GM21526 (cell line): ENCODE measurements at regions not wholly inside any gene's neighbourhood (a gene's known extent, or its start where the extent isn't known, plus 50 kb on each side); places are given as distances from the start of the nearest gene placed in this dataset.

Source experiments
- ATAC-seq: cut with Tn5 transposase; IDR thresholded peaks from one replicate; pipeline ENCODE4 v1.9.1; 2021; ENCODE audit warnings: moderate library complexity; ENCODE audit not compliant: unreplicated experiment, low FRiP score

- ATAC-seq, result no peak
Measured at GRCh38 chr14:47822326-47822725, 146.9 kb upstream of the MDGA2 start.

- no peak for ATAC-seq
Measured at GRCh38 chr14:47821135-47821534, 145.7 kb upstream of the MDGA2 start.

GRCh38 chr14:47790477-47790876, 115.1 kb upstream of the MDGA2 start:
- no peak for ATAC-seq

- no peak for ATAC-seq
Measured at GRCh38 chr14:47785058-47785457, 109.7 kb upstream of the MDGA2 start.

GRCh38 chr14:47778631-47779030, 103.2 kb upstream of the MDGA2 start:
- ATAC-seq, result no peak

- ATAC-seq, result no peak
Measured at GRCh38 chr14:47772652-47773051, 97.2 kb upstream of the MDGA2 start.

GRCh38 chr14:47763188-47763854, 87.9 kb upstream of the MDGA2 start:
- no peak for ATAC-seq

GRCh38 chr14:47746986-47747385, 71.6 kb upstream of the MDGA2 start:
- no peak for ATAC-seq

- no peak for ATAC-seq
Measured at GRCh38 chr14:47744155-47744554, 68.8 kb upstream of the MDGA2 start.

- ATAC-seq, result no peak
Measured at GRCh38 chr14:47739541-47739940, 64.1 kb upstream of the MDGA2 start.

GRCh38 chr14:47730296-47730695, 54.9 kb upstream of the MDGA2 start:
- ATAC-seq, result no peak
